NCI-H1417 (cell line): ENCODE measurements at regions not wholly inside any gene's neighbourhood (a gene's known extent, or its start where the extent isn't known, plus 50 kb on each side); places are given as distances from the start of the nearest gene placed in this dataset.

Experiments used
- DNase-seq, 3 experiments: peaks; one replicate each; lab custom pipeline; 2025; lab: John Stamatoyannopoulos, UW

DNA sequence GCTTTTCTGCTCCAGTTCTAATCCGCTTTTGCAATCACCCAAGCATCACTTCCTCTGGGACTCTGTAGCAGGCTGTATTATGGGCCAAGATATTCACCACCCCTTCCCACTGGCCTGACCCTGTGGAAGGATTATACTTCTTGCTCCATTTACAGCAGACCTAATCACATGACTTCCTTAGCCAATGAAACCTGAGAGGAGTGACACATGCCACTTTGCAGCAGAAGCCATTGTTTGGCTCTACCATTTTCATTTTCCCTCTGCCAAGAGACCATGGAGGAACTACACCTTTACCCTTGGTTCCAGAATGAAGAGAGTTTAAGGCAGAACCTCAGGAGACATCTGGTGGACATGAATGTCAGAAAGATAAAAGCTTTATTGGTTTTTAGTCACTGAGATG is 134.9 kb upstream of the HSD17B12 start:
- no peak for DNase-seq

DNA sequence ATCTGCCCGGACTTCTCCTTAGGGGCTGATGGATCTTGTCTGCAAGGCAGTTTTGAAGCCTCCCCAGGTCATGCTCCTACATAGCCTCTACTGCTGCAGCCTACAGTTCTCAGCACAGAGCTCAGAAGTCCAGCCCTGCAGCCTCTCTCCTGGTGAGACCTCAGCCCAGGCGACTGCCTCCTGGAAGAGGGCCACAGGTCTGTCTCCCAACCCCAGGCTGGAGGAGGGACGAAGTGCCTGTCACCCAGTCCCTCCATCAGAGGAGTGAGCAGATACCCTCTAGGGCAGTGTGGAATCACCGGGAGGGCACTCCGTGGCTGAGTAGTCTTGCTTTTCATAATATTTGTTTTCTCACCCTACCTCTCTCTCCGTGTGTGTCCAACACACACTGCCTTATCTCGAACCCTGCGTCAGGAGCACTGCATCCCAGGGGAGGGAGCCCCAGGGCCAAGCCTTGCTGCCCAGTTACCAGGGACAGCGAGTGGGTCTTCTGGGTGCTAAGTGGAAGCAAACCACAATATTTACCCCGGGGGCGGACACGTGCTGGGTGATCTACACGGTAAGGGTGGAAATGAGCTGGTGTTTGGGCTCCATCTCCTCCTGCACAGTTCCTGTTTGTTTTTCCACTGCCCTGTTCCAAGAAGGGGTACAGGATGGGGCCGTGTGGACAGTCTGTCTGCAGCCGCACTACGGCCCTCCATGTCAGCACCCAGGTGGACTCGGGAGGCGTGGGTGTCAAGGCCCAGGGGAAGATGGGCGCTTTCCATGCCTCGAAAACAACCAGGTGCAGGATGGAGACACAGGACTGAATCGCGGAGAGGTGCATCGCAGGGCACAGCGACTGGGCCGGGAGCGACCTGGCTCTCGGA is 133.7 kb upstream of the HSD17B12 start:
- peak in 1 of 3 experiments; percentile 71 for DNase-seq

DNA sequence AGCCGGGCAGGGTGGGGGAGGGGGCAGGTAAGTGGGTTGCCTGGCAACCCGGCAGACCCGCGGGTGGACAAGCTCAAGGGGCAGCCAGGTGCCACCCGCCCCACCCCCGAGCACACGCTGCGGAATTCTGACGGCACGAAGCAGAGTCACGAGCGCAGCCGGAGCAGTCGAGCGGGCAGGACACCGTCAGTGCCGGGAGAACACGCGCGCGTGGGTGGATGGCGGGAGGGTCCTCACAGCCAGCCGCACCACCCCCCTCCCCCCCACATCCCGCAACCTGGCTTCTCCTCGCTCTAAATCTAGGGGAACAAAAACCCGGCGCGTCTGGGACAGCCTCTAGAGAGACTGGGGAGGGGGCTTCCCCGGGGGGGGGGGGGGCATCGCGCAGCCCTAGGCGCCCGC is 133.1 kb upstream of the HSD17B12 start:
- DNase-seq: peak in 1 of 3 experiments; percentile 84

DNA sequence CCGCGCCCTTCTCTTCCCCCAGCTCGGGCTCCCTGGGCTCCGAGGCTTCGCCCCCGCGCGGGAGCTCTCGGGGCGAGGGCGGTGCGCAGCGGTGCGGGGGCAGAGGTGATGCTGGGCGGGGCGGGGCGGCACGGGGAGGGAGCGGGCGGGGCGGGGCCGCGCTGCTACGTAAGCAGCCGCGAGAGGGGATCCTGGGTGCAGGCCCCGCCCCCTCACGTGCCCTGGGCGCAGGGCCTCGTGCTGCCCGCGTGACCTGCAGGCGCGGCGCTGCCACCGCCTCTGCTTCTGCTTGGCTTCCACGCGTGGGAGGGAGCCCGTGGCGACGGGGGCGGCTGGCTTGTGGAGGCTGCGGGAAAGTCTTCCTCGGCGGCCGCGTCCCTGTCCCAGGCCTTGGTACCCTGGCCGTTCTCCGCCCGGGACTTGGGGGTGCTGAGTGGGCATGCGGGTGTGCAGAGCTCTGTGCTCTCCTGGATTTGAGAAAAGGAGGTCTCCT is 132.6 kb upstream of the HSD17B12 start:
- peak in 2 of 3 experiments; percentile 78 to 87 for DNase-seq

DNA sequence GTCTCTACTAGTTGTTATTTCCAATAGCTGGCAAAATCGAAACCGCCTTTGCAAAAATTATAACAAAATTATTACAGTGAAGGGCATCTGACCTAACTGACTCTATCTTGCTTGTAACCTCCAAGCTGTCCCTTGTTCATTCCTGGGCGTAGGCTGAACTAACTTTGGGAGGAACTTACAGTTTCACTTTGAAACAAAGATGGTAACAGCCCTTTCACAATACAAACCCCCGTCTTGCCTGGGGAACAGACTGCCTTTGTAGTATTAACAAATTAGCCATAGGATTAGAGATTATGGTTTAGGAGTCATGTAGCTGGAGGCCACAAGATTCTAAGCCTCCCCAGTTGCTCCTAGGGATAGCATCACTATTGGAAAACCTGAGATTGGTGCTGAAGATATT is 131.6 kb upstream of the HSD17B12 start:
- DNase-seq: no peak

DNA sequence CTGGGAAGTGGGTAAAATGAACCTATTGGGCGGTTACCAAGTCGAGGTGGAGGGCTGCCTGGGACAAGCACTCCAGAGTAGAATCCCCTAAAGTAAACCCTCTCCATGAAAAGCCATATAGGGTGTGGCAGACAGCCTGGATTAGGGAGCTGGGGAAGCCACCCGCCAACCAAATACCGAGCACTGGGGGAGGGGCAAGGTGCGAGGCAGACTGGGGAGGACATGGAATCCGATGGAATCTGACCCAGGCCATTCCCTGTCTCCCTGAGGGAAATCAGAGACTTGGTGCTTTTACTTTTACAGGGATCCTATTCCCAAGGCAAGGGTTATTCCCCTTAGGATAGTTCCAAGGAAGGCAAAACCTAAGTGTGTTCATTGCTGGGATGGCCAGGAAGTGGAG is 130.9 kb upstream of the HSD17B12 start:
- DNase-seq: no peak

DNA sequence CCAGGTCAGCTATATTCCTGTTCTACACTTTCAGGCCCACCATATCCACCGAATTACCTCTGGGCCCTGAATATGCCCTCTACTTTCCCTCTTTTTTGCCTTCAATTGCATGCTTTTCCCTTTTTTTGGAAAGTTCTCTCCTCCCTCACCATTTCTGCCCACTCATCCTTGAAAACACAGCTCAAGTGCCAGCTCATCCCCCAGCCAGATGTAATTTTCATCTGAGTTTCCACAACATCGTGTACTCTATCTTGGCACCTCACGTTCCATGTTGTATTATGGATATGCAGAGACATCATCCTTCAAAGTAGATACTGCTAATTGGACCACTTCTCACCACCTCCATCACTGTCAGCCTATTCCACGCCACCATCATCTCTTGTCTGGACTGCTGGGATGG is 129.8 kb upstream of the HSD17B12 start:
- DNase-seq: no peak

DNA sequence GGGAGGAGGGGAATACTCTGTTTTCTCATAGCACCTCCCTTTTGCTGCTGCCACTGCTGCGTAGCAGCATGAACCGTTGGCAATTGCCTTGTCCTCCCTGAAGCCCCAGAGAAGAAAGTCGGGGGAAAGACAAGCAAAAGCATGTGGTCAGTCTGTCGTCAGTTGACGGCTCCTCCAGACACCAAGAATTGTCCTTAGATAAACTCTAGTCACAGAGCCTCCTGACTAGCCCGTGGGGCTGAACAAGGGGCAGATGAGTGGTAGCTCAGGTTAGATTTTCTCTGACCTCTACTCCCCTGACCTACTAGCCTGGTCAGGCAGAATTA is 126.4 kb upstream of the HSD17B12 start:
- no peak for DNase-seq

DNA sequence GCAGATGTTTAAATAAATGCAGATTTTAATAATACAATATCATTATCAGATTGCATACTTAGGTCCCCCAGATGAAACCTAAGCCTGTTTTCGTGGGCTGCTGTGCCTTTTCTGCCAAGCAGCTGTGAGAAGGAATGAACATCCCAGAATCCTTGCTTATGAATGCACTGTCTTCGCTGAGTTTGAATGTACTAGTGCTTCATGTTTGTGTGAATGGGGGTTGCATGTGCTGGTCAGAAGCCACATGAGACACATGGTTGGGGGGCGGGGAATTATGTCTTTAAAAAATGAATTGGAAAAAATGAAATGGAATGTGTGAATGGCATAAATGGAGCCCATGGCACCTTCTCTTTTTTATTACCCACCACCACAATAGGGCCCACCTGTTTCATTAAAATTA is 125.4 kb upstream of the HSD17B12 start:
- DNase-seq: no peak

DNA sequence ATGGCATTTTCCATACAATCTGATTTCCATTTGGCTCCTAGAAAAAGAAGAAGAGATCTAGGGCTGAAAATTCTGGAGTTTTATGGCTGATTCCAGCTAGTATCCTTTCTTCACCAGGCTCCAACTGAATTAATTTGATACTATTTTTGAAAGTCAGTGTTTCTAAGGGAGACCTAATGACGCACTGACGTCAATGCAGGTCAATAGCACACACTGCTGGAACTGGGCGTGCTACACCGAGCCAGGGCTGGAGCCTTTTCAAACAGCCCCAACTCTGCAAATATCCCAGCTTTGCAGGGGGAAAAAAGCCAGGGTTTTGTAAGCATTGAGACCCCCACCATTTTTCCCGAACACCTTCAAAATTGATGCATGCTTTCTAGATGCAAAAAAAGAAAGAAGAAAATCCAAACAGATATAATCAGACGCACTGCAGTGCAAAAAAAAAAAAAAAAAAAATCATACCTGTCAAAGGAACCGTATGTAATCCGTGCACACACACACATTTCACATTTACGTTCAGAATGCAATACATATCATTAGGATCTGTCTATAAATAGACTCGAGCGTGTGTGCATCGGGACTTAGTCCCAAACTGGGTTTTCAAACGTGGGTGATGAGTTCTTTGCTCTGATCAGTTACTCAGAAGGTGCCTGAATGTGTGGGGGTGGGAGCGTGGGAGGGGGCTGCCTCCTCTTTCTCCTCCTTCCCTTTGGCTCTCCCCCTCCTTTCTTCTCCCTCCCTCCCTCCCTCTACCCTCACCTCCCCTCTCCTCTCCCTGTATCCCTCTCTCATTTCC is 124.5 kb upstream of the HSD17B12 start:
- peak in 2 of 3 experiments; percentile 30 to 68 for DNase-seq

DNA sequence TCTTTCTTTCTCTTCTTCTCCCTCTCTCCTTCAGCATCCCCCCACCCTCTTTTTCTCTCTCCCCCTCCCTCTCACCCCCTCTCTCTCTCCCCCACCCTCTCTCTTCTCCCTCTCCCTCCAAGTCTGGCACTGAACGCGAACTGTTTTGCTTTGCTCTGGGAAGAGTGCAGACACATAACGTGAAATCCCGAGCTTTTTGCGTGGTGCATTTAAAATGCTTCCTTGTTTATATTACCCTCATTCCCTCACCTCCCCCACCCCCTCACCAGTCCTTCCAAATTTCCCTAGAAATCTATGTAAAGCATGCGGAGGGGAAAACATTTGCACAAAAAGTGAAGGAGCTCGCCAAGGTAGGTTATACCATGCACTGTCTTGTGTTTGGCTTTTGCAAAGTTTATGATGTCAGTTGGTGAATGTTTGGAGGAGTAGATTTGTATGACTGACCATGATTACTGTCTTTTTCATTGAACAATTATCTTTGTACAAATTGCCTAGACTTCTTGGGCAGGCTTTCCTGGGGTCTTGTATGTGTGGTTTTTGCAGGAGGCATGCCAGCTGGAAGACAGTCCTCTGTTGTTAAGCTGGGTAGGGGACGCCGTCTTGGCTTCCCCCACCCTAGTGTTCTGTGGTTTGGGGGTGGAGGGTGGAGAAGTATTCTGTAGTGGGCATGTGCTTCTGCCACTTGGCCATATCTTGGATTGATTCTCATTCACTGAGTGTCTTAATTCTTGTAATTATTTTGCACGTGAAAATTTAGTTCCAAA is 123.7 kb upstream of the HSD17B12 start:
- DNase-seq: peak in 1 of 3 experiments; percentile 35

DNA sequence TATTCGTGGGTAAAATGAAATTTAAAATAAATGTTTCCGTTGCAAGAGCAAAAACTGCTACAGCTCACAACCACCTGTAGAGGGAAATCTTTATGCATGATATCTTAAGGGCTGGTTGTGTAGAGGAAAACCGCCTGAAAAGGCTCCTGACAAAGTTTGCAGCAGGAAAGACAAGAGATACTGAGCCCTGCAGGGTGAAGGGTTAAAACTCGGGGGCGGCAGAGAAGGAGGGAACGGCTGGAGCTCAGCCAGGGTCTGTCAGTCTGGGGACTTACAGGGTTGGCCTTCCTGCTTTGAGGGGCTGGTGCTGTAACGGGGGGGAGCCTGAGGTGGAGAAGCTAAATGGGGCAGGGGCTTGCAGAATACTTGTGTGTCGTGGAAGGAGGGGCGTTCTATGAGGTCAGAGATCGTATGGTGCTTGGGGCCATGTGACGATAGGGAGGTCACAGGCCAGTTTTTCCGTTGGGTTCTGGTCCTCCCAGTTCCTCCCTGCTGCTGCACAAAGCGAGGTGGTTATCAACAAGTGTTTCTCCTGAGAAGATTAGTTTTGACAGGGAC is 122.9 kb upstream of the HSD17B12 start:
- DNase-seq: no peak

DNA sequence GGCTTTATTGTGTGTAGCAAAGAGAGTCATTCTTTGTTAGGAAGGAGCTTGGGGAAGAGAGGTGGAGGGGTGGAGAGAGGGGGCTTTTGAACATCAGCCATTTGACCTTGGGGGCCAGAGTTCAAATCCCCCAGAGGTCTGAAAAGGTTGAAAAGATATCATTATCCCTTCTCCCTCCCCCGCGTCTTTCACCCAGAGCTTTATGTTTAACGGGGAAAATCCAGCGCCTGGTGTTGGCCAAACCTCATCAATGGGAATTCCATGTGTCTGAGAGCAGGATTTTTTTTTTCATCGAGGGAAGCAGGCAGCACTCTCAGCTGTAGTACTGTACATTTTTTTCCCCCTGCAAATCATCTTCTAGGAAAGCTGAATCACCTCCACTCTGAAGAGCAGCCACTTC is 122.4 kb upstream of the HSD17B12 start:
- no peak for DNase-seq

DNA sequence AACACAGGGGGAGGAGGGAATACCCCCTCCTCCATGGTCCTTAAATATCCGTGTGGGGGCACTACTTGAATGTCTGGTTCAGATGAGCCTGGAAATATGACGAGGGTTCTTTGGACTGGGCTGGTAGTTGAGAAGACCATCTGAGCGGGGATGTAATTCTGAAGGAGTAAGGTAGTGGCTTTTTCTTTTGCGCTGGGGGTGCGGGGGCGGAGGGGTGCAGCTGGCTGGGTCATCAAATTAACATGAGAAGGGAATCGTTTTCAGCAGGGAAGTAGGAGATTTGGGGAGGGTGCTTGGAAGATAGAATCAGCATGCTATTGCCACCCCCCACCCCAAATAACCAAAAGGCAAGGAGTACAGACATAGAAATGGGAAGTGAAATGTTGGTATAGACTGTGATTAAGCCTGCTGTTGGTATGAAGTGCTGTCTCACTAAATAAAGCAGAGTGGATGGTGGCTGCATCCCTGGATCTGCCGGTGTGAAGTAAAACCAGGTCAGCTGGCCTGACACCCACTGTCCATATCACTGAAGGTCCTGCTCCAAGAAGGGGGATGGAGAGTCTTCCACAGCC is 121.9 kb upstream of the HSD17B12 start:
- DNase-seq: no peak

DNA sequence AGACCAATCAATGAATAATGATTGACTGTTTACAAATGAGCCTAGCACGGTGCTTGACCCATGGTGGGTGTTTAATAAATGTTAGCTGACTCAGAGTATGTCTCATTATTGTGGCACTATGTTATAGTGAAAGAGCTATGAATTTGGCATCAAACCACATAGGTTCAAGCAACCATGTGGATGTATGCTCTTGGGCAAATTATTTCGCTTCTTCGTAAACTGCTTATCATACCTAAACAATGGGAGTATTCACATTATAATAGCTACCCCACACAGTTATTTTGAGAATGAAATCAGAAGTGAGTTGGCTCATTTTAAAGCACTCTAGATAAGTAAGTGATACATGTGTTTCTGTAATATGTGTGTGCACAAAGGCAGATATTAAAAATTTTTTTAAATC is 118.7 kb upstream of the HSD17B12 start:
- DNase-seq: no peak

DNA sequence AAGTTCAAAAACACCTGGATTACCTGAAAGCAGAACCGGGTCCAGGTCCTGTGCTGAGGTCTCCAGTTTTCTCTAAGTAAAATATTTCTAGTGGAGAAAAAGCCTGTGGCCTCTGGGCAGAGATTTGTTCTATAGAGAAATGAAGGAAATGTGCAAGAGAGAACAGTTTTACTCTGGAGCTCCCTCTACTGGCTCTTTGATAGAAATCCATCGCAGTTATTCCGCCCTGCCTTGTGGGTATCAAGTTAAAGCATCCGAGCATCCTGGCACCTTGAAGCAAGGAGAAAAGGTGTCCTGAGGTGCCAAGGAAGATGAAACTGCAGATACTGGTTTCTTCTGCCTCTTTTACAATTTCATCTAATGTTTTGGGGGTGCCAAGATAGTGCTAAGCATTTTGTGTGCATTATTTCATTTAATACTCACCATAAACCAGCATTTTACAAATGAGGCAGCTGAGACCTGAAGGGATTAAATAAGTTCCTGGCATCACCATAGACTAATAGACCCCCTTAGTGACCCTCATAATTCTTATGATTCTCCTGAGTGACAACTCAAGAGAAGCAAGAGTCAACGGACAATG is 113.1 kb upstream of the HSD17B12 start:
- DNase-seq: peak; percentile 24 to 78 (median 58)

DNA sequence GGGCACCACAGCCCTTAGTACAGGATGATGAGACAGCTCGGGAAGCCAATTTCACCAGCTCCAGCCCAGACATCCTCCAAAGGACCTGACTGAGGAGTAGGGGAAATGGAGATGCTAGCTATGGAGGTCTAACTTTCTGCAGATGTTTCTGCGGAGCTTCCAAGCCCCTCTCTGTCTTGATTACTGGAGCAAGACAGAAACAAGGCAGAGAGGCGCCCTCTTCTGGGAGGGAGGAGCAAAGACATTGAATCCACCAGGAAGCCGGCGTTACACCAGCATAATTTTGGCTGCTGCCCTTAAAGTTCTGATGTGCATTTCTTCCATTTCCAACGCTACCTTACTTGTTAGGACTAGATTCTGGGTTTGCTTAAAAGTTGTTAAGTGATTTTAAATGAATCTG is 107.3 kb upstream of the HSD17B12 start:
- peak; percentile 14 to 60 (median 27) for DNase-seq

DNA sequence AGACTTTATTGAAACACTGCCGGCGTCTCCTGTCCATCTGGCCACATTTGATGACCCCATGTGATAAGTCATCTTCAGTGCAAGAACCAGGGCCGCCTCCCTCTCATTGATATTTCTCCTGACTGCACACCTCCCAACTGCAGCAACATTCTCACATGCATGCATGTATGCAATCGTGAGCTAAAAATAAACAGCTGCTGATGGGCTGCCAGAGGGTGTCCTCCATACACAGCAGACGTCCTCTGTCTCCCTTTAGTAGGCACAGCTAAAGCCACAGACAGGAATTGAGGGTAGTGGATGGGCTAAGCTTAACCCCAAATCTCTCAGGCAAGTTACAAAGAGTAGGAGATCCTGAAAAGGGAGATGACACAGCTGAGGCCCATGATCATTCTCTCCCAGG is 106.7 kb upstream of the HSD17B12 start:
- no peak for DNase-seq

DNA sequence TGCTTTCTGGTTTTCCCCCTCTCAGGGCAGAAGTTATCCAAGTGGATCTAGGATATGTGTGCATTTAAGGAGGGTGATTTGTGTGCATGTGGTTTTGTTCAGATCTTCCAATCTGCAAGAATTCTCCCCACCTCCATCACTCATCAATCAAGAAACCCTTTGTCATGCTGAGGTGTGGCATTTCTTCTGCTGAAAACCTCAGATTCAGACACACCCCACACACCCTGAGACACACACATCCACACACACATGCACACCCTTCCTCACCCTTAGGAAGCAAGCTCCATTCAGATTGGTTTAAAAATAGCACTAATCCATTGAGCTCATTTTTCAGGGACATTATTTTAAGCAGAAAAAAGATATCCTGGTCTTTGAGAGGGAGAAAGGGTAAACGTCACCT is 106.1 kb upstream of the HSD17B12 start:
- no peak for DNase-seq

DNA sequence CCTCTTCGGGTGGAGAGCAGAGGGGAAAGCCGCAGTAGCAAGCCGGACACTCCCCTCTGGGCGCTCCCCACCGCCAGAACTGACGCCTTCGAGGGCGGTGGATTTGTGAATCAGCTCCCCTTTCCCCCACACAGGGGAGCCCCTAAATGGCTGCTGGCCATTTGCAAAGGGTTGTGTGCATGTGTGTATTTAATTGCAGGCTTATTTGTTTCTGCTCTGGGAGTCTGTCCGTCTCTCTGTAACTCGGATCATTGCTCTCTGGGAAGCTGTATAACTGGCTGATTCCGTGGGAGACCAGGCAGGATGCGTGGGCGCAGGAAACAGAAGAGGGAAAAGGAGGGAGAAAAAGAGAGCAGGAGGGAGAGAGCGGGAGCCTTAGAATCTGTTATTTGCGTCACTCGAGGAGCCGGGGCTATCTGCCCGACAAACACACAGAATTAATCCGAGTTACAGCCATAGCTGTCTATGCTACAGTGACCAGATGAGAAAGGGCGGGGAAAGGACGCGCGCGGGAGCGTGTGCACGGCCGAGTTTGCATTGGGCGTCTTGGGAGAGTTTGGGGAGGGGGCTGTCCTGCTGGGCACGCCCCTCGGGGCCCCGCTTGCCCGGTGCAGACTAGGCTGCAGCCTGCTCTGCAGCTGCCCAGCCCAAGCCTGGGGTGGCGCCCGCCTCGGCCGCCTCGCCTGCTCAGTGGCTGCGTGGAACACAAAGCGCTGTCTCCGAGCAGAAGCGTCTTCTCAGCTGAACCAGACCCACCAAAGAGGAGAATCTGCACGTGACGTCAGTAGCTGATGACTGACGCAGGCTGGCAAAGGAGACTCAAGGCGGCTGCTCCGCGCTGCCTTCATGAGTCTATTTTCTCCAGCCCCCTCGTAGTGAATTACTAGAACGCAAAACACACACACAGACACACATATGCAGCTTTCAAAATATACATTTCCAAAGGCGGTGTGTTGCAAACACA is 105.3 kb upstream of the HSD17B12 start:
- DNase-seq: peak; percentile 54 to 83 (median 63)
